ENCODE measurements at regions not wholly inside any gene's neighbourhood (a gene's known extent, or its start where the extent isn't known, plus 50 kb on each side); places are given as distances from the start of the nearest gene placed in this dataset.

DNA sequence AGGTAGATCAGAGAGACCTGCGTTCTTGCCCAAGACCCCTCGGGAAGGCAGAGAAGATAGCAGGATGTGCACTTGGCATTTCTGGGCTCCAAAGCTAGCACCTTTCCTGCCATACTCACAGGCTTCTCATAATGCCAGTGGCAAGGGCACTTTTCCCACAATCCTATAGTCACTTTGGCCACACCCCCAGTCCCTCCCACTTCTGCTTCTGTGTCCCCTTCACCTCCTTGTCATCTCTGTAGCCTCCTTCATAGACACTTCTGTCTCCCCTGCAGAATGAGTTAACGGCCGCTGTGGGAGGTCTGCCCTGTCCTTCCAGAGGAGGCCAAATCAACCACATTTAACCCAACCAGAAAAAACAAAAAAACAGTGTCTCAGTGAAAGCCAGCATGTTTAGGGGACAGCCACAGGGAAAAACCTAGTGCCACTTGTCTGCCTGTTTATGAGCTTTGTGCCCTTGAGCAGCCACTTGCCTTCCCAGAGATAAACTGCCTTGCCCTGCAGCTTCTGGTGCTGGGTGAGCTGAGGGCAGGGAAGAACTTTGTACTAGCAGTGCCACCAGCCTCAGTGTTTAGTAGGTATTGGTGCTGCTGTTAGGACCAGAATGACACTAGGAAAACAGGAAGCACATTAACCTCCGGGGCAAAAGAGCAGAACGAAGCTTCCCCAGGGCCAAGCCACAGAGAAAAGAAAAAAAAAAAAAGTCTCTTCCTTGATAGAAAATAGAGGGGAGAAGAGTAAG lies 193.0 kb upstream of the PWP1 start:
- TF ChIP-seq TAF1 (IDR thresholded peaks at IDR 0.05; ENCODE audit: borderline replicate concordance, insufficient read depth, low read length) (no peak), FOXP2 (optimal IDR thresholded peaks at IDR 0.05; ENCODE audit: borderline replicate concordance, extremely low read depth, extremely low read length, insufficient read depth) (no peak), POLR2AphosphoS5 (IDR thresholded peaks at IDR 0.05; ENCODE audit: low read depth, low read length) (no peak), SIN3A (IDR thresholded peaks at IDR 0.05; ENCODE audit: borderline replicate concordance, insufficient read depth, low read length) (no peak)
- TF ChIP-seq, protein P1, sequence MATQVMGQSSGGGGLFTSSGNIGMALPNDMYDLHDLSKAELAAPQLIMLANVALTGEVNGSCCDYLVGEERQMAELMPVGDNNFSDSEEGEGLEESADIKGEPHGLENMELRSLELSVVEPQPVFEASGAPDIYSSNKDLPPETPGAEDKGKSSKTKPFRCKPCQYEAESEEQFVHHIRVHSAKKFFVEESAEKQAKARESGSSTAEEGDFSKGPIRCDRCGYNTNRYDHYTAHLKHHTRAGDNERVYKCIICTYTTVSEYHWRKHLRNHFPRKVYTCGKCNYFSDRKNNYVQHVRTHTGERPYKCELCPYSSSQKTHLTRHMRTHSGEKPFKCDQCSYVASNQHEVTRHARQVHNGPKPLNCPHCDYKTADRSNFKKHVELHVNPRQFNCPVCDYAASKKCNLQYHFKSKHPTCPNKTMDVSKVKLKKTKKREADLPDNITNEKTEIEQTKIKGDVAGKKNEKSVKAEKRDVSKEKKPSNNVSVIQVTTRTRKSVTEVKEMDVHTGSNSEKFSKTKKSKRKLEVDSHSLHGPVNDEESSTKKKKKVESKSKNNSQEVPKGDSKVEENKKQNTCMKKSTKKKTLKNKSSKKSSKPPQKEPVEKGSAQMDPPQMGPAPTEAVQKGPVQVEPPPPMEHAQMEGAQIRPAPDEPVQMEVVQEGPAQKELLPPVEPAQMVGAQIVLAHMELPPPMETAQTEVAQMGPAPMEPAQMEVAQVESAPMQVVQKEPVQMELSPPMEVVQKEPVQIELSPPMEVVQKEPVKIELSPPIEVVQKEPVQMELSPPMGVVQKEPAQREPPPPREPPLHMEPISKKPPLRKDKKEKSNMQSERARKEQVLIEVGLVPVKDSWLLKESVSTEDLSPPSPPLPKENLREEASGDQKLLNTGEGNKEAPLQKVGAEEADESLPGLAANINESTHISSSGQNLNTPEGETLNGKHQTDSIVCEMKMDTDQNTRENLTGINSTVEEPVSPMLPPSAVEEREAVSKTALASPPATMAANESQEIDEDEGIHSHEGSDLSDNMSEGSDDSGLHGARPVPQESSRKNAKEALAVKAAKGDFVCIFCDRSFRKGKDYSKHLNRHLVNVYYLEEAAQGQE (IDR thresholded peaks at IDR 0.05; ENCODE audit: insufficient read depth in 1 of 2, low read depth in 2 of 2, low read length in 2 of 2): no peak

DNA sequence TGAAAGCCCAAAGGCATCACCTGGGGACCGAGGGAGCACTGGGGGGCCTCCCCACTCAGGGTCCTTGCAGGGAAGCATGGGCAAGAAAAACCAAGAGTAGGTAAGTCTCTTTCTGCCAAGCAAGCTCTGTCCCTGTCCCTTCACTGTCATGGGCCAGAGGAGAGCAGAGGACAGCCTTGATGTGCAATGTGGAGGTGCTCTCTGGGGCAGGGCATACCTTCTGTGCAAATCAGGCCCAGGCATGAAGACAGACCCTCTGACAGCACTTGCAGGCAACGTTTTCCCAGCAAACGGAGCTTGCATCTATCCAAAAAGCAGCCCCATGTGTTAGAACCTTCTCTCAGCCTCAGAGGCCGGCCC lies 192.5 kb upstream of the PWP1 start:
- TF ChIP-seq TAF1 (IDR thresholded peaks at IDR 0.05; ENCODE audit: borderline replicate concordance, insufficient read depth, low read length) (no peak), SIN3A (IDR thresholded peaks at IDR 0.05; ENCODE audit: borderline replicate concordance, insufficient read depth, low read length) (no peak), POLR2AphosphoS5 (IDR thresholded peaks at IDR 0.05; ENCODE audit: low read depth, low read length) (no peak), FOXP2 (optimal IDR thresholded peaks at IDR 0.05; ENCODE audit: borderline replicate concordance, extremely low read depth, extremely low read length, insufficient read depth) (no peak)
- TF ChIP-seq, protein P1 (IDR thresholded peaks at IDR 0.05; ENCODE audit: insufficient read depth in 1 of 2, low read depth in 2 of 2, low read length in 2 of 2): no peak

DNA sequence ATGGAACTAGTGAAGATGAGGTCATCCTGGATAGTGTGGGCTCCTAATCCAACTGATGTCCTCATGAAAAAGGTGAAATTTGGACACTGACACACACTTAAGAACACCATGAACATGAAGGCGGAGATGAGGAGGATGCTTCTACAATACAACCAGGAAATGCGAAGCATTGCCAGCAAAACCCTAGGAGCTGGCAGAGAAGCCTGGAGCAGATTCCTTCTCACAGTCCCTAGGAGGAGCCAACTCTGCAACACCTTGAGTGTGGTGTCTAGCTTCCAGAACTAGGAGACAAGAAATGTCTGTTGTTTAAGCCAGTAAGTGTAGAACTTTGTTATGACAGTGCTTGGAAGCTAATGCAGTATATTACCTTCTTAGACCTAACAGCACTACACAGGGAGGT lies 191.9 kb upstream of the PWP1 start:
- TF ChIP-seq FOXP2 (optimal IDR thresholded peaks at IDR 0.05; ENCODE audit: borderline replicate concordance, extremely low read depth, extremely low read length, insufficient read depth): no peak
- TF ChIP-seq SIN3A (IDR thresholded peaks at IDR 0.05; ENCODE audit: borderline replicate concordance, insufficient read depth, low read length): no peak
- TF ChIP-seq POLR2AphosphoS5 (IDR thresholded peaks at IDR 0.05; ENCODE audit: low read depth, low read length): no peak
- no peak for TF ChIP-seq TAF1 (IDR thresholded peaks at IDR 0.05; ENCODE audit: borderline replicate concordance, insufficient read depth, low read length)
- TF ChIP-seq, protein P1 (IDR thresholded peaks at IDR 0.05; ENCODE audit: insufficient read depth in 1 of 2, low read depth in 2 of 2, low read length in 2 of 2): no peak

DNA sequence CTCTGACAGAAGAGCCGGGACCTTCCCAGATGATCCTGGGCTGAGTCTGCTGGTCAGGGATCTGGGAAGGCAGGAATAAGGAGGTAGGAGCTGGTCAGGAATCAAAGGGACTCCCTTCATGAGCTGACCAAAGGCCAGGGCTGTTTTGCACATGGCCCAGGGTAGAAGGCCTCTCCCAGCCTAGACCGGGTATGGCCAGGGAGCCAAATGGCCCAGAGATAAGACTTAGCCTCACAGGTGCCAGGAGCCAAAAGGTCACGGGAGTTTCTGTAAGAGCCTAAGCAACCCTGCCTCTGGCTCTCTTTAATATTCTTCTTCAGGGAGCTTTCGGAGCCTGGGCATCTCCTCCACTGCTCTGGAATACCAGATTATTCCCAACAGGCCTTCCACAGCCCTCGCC lies 191.3 kb upstream of the PWP1 start:
- TF ChIP-seq POLR2AphosphoS5 (IDR thresholded peaks at IDR 0.05; ENCODE audit: low read depth, low read length) (no peak), FOXP2 (optimal IDR thresholded peaks at IDR 0.05; ENCODE audit: borderline replicate concordance, extremely low read depth, extremely low read length, insufficient read depth) (no peak), TAF1 (IDR thresholded peaks at IDR 0.05; ENCODE audit: borderline replicate concordance, insufficient read depth, low read length) (no peak), SIN3A (IDR thresholded peaks at IDR 0.05; ENCODE audit: borderline replicate concordance, insufficient read depth, low read length) (no peak)
- TF ChIP-seq, protein P1 (IDR thresholded peaks at IDR 0.05; ENCODE audit: insufficient read depth in 1 of 2, low read depth in 2 of 2, low read length in 2 of 2): no peak
